NOMO-1 treated with dmso at 0.1 percent for 144 hours (cell line): ENCODE measurements at regions not wholly inside any gene's neighbourhood (a gene's known extent, or its start where the extent isn't known, plus 50 kb on each side); places are given as distances from the start of the nearest gene placed in this dataset.

Experiments
- DNase-seq: peaks from one replicate; lab custom pipeline; 2025; ENCODE audit not compliant: unreplicated experiment; lab: John Stamatoyannopoulos, UW

- DNase-seq, result no peak
Measured at GRCh38 chr15:69731081-69731330, 278.4 kb downstream of the RPLP1 start.

GRCh38 chr15:69731581-69731980 lies 279.0 kb downstream of the RPLP1 start:
- no peak for DNase-seq

GRCh38 chr15:69732133-69732532 lies 279.5 kb downstream of the RPLP1 start:
- DNase-seq, result no peak

- no peak for DNase-seq
Measured at GRCh38 chr15:69734699-69735098, 282.1 kb downstream of the RPLP1 start.

GRCh38 chr15:69735121-69735520 lies 282.5 kb downstream of the RPLP1 start:
- DNase-seq, result no peak

GRCh38 chr15:69736161-69736560 lies 283.5 kb downstream of the RPLP1 start:
- DNase-seq, result no peak

- no peak for DNase-seq
Measured at GRCh38 chr15:69737916-69738315, 285.3 kb downstream of the RPLP1 start.

GRCh38 chr15:69740684-69741083 lies 288.1 kb downstream of the RPLP1 start:
- no peak for DNase-seq

- DNase-seq, result no peak
Measured at GRCh38 chr15:69742361-69742760, 289.7 kb downstream of the RPLP1 start.

GRCh38 chr15:69743091-69743490 lies 290.5 kb downstream of the RPLP1 start:
- no peak for DNase-seq

- DNase-seq, result no peak
Measured at GRCh38 chr15:69744391-69745162, 292.0 kb downstream of the RPLP1 start.

- DNase-seq, result no peak
Measured at GRCh38 chr15:69747193-69747592, 294.6 kb downstream of the RPLP1 start.

GRCh38 chr15:69748131-69748530 lies 295.5 kb downstream of the RPLP1 start:
- DNase-seq, result no peak

- DNase-seq, result no peak
Measured at GRCh38 chr15:69748576-69749185, 296.1 kb downstream of the RPLP1 start.

GRCh38 chr15:69749274-69749673 lies 296.7 kb downstream of the RPLP1 start:
- no peak for DNase-seq

- DNase-seq, result no peak
Measured at GRCh38 chr15:69749797-69750196, 297.2 kb downstream of the RPLP1 start.

GRCh38 chr15:69750253-69750652 lies 297.6 kb downstream of the RPLP1 start:
- DNase-seq, result no peak

GRCh38 chr15:69751147-69751546 lies 298.5 kb downstream of the RPLP1 start:
- DNase-seq, result no peak

GRCh38 chr15:69751566-69751965 lies 298.9 kb downstream of the RPLP1 start:
- DNase-seq, result no peak

GRCh38 chr15:69753867-69754266 lies 301.2 kb downstream of the RPLP1 start:
- DNase-seq, result no peak

- DNase-seq, result no peak
Measured at GRCh38 chr15:69754313-69754712, 301.7 kb downstream of the RPLP1 start.

- peak; percentile 6 for DNase-seq
Measured at GRCh38 chr15:69755551-69756310, 303.1 kb downstream of the RPLP1 start.
